ENCODE measurements at regions not wholly inside any gene's neighbourhood (a gene's known extent, or its start where the extent isn't known, plus 50 kb on each side); places are given as distances from the start of the nearest gene placed in this dataset.
"Not testable (repeated sequence)": the region's sequence is repeated elsewhere in the genome, so short reads cannot be mapped to it uniquely, and the experiment has no call there.

DNA sequence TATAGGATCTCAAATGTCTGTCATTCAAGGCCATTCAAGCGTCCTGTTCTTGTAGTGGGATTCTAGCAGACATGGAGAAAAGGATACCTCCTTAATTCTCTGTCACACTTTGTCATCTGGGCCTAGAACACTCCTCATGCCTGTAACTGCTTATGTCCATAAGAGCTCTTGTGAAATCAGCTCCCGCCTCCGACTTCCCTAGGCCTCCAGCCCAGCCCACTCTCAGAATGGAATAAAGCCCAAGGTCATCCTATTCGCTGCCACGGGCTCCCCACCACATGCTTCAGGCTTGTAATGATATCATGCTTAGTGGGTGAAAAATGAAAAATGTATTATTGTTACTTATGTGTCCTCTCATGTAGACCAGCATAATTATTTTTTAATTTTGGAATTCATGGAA lies 632.5 kb downstream of the ISL1 start:
- no peak for DNase-seq

DNA sequence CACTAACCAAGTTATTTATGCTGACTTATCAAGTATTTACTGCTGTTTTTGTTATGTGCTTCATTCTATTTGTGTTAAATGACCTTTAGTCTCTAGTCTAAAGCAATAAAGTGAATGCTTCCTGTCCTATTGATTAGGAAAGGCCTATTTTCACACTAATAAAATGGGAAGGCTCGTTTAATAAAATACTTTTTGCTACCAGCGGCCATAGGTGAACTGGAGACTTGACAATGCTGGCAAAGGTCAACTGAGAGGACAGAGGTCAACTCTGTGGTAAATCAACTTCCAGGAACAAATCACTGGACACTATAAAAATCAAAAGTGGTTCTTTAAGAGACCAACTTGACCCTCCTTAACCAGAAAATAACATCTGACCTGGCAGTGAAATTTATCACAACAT lies 634.3 kb downstream of the ISL1 start:
- no peak for DNase-seq

DNA sequence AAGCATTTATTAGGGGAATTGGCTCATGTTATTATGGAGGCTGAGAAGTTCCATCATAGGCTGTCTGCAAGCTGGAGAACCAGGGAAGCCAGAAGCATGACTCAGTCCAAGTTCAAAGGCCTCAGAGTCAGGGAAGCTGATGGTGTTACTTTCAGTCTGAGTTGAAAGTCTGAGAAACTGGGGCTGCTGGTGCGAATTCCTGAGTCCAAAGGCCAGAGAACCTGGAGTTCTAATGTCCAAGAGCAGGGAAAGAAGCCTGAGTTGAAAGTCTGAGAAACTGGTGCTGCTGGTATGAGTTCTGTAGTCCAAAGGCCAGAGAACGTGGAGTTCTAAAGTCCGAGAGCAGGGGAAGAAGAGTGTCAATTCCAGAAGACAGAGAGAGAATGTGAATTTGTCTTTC lies 641.1 kb downstream of the ISL1 start:
- DNase-seq, result no peak

DNA sequence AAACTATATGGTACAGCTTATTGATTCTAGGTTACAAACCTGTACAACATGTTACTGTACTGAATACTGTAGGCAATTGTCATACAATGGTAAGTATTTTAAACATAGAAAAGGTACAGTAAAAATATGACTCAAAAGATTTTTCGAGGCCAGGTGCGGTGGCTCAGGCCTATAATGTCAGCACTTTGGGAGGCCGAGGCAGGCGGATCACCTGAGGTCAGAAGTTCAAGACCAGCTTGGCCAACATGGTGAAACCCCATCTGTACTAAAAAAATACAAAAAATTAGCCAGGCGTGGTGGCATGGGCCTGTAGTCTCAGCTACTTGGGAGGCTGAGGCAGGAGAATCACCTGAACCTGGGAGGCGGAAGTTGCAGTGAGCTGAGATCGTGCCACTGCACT lies 646.6 kb downstream of the ISL1 start:
- not testable (repeated sequence) for DNase-seq

DNA sequence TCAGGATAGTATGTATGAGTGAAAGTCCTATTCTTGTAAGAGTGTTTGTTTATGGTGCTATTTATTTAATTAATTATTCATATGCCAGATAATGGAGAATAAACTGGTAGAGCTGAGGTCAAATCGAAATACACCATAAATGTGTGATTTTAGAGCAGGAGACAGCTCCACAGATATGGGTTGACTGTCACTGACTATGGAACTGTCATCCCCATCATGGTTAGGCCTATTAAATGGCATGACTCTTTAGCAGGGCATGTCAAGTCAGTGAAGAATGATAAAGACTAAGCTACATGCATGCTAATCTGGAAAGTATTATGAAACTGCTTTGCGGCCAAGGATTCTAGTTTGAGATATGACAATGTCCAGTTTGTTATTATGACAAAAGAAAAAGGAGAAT lies 658.6 kb downstream of the ISL1 start:
- no peak for DNase-seq

DNA sequence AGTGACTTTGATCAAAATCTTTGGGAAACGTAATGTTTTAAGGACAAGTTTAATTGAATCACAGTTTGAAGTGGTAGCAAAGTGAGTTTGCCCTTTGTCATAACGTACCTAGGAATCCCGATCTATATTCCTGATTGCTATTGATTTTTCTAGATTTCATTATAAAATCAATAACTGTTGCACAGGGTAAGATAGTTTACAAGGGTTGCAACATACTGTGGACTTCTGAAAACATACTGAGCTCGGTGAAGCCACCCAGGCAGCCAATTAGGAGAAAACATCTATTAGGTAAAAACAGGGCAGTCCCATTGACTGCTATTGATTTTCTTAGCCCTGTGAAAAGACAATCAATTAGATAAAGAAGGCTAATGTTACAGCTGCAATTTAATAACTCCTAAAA lies 659.9 kb downstream of the ISL1 start:
- no peak for DNase-seq

DNA sequence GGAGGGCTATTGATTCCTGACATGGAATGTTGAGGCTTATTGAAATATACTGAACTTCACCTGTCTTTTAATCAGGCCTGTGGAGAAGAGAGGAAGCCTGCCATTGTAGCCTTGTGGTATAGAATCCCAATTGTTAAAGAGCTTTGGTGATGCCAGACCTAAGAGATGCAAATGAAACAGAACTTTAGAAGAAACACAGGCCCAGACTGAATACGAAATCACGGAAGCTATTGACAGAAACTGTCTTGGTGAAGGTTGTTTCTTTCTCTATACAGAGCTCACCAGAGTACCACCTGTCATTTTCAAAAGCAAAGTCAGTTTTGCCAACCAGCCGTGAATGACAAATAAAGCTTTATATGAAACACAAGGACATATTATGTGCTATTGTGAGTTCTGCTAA lies 660.3 kb downstream of the ISL1 start:
- DNase-seq, result no peak

DNA sequence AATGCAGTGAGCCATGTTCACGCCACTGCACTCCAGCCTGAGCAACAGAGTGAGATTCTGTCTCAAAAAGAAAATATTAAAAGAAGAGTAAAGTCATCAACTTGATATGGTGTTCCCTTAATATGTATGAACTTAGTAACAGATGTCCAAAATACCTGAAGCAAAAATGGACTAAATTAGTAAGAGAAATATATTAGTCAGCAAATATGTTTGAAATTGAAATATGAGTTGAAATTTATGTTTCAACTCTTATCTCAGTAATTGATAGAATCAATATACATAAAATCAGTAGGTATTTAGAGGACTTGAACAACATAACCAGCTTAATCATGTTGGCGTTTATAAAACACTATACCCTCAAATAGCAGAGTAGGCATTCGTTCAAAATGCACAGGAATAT lies 668.5 kb downstream of the ISL1 start:
- no peak for DNase-seq

DNA sequence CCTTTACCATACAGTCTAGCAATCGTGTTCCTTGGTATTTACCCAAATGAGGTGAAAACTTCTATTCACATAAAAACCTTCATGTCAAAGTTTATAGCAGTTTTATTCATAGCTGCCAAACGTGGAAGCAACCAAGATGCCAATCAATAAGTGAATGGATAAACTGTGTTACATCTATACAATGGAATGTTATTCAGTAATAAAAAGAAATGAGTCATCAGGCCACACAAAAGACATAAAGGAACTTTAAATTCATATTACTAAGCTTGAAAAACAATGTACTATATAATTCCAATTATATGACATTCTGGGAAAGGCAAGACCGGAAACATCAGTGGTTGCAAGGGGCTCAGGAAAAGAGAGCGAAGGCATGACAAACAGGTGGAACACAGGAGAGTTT lies 679.9 kb downstream of the ISL1 start:
- no peak for DNase-seq

DNA sequence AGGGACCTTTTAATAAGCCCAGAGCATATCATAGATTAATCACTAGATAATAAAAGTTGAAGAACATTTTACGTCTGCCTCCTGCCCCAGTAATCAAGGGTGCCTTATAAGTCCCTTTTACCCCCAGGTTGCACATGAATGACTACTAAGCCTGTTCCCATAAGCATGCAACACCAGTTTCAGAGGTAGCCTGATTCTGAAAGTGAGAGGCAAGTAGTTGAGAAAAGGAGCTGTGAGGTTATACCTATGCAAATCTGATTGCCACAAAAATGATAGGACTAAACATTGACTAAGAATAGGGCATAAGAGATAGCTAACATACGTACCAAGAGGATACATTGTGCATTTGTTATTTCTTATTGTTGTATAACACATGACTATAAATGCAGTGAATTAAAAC lies 681.9 kb downstream of the ISL1 start:
- DNase-seq, result no peak

DNA sequence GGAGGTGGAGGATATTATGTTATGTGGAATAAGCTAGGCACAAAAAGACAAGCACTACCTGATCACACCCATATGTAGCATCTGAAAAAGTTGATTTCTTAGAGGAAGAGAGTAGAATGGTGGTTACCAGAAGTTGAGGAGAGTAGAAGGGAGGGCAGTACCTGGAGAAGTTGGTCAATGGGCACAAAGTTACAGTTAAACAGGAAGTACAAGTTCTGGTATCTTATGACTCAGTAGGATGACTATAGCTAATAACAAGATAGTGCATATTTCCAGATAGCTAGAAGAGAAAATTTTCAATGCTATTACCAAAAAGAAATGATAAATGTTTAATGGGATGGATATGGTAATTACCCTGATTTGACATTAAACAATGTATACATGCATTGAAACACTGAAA lies 686.7 kb downstream of the ISL1 start:
- no peak for DNase-seq

DNA sequence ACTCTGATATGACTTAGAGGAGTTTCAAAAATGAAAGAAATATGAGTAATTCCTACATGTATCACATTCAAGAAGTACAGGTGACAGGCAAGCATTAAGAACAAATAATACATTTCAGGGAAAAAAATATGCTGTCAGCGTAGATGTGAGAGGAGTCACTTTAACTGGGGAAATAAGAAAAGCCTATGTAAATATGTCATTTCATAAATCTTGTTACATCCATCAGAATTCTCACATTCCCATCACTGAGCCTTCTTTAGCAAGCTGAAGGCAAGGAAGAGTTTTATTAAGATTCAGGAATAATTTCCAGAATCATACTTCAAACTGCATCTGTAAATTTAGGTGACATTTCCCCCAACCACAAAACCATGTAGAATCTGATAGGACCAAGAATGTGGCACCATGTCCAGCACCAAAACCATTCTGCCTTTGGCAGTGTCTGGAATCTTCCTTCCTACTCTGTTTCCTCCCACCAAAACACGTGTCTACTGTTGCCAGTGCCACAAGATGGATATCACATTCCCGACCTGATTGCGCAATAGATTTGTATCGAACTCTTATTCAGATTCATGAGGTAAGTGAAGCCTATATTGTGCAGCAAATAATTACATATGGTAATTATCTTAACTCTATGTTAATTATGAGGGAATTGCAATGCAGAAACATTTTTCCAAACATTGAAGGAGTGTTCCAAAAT lies 690.9 kb downstream of the ISL1 start:
- DNase-seq, result no peak

DNA sequence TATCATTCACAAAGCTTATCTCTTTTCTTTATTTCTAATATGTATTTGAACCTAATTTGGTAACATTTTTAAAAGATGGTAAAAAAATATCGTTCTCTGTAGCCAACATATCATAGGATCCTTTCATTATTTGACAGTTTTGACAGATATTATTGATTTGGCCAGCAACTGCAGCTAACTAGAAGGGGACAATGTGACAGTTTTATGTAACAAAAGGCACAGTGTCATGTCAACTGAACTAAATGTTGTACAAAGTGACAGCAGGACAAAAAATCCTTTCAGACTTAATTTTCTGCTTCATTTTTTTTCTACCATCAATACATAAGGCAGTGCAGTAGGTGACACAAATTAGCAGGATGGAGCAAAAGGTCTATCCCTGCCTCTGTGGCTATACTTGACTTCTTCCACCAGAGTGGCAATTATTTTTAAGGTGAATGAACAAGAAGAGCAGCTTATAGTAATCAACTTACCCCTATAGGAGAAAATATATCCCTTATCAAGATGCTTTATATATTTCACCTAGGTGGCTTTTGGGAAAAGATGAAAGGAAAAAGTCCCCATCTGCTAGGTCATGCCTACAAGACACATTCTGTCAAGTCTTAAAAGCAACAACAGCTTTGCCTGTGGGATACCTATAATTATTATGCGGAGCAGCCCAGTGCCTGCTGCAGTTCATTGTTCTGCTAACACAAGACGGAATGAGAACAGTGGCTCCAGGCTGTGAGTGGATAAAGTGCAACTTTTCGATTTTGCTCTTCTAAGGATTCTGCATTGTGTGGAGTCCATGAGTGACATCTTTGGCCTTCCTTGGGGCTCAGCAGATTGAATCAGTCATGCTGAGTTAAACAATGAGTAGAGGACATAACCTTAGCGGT lies 694.9 kb downstream of the ISL1 start:
- DNase-seq, result no peak

DNA sequence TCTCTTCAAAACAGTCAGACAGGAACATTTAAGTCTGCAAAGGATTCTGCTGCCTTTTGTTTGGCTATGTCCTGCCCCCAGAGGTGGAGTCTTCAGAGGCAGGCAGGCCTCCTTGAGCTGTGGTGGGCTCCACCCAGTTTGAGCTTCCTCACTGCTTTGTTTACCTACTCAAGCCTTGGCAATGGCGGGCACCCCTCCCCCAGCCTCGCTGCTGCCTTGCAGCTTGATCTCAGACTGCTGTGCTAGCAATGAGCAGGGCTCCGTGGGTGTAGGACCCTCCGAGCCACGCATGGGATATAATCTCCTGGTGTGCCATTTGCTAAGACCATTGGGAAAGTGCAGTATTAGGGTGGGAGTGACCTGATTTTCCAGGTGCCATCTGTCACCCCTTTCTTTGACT lies 685.4 kb upstream of the ITGA1 start:
- DNase-seq, result not testable (repeated sequence)

DNA sequence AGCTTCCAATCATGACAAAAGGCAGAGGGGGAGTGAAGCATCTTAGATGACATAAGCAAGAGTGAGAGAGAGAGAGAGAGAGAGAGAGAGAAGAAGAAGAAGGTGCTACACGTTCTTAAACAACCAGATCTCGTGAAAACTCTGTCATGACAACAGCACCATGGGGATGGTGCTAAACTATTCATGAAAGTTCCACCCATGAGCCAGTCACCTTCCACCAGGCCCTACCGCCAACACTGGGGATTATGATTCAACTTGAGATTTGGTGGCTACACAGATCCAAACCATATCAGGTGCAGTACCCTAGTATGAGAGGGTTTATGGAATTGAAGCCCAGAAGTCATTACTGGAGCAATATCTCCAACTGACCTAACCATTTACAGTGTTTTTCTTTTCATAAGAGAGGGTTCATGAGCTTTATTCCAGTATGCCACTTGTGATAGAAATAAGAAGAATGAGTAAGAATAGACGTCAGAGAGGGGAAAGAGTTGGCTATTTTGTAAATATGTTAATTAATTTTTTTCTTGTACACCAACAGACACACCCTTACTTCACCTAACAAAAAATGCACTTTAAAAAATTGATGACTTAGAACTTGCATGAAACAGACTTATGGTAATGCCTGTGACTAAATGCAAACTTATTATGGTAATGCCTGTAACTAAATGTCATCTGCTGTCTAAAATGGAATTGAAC lies 680.4 kb upstream of the ITGA1 start:
- no peak for DNase-seq

DNA sequence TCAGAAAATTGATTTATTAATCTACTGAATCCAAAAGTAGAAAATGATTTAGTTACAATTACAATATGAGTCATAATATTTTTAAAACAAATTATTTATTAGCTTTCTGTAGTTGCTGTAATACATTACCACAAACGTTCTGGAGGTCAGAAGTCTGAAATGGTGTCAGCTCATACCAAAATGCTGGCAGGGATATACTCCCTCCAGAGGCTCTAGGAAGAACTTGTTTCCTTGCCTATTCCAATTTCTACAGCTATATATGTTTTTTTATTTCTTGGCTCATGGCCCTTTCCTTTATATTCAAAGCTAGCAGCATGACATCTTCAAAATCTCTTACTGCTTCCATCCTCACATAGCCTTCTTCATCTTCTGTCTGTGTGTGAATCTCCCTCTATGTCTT lies 667.9 kb upstream of the ITGA1 start:
- DNase-seq, result no peak

DNA sequence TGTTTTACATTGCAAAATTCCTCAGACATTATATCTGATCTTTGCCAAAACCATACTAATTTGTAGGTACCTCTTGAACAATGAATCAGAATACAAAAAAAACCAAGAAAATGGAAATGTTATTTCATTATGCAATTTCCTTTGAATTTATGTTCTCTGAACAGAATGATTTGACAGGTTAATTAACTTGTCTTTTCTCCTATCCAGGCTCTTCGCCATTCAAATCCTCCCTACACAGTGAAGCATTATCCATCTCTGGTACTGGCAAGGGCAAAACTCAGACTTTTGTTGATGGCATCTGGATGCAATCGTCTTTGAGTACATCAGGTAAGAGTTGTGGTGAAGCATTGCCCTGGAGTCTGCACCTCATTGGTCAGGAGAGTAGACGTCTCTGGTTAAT lies 655.7 kb upstream of the ITGA1 start:
- DNase-seq, result no peak

DNA sequence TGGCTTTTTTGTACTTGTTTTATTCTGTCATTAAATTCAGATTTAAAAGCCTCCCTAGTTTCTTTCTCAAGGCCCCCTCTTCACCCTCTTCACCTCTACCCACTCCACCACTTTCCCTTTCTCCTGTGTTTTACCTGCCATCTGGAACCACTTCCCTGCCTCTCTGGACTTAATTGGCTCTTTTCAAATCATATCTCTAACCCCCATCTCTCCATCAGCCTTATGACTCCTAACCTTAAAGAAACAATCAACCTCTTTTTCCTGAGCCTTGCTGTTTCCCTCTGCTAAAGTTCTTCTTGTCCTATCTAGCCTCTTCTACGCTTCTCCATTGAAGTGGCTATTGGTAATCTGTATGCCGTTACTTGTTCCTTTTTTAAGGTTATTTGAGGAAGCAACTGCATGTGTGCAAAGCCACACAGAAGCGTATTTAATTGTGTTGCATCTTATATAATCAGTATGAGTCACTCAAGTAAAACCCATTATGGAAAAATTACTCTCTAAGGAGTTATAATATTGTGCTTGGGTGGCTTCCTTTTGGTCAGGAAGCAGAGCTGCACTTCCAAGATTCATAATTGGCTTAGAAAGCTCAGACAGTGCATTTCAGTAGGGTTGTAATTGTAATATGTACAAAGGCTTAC lies 653.6 kb upstream of the ITGA1 start:
- DNase-seq, result no peak

DNA sequence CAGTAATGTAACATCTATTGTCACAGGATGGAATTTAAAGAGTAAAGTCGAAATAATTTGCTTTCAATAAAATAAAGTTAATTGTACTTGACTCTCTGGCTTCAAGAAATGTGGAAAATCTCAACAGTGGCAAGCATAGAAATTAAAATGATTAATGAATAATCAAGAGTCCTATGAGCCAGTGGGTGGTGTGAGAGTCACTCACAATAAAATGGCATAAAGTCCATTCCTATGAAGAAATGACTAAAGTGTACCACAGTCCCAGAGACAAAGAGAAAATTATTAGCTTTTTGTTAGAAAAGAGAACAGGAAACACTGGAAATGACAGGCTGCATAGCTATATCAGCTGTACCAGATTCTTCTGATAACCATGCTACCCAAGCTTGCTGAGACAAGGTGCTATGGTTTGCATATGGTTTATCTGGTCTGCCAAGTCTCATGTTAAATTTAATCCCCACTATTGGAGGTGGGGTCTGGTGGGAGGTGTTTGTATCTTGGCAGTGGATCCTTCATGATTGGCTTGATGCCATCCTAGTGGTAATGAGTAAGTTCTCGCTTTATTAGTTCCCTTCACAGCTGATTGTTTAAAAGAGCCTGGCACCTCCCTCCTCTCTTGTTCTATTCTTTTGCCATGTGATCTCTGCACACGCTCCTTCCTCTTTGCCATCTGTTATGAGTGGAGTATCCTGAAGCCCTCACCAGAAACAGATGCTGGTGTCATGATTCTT lies 647.7 kb upstream of the ITGA1 start:
- DNase-seq, result no peak

DNA sequence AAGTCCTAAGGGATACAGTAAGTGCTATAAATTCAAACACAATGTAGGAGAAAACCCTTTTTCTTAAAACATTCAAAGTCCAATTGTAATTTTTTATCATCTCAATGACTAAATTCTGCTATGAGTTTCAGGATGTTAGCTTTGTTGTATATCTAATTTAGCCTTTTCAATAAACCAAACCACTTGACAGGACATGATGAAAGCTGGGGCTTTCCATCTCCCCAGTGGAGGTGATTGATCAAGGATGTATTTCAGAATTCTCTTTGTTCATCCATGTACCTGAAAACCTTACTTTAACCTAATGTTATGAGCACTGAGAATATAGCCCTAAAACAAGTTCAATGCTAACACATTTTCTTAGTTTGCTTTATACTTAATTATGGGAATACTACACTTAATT lies 639.0 kb upstream of the ITGA1 start:
- no peak for DNase-seq

DNA sequence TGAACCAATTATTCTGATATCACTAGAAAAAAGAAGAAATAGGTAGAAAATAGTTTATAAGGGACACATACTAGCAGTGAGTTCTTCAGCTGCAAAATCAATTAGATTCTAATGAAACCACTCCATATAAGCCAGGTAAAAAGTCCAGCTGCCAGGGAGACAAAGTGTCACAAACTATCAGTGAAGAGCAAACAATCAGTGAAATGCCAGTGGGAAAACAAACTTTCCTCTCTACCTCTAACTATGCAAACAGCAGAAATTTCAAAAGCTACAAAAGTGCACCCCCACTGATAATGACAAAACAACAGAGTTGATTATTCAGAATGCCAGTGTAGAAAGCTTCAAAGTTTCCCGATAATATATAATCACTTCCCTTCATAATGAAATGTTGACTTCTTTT lies 637.2 kb upstream of the ITGA1 start:
- DNase-seq, result no peak

DNA sequence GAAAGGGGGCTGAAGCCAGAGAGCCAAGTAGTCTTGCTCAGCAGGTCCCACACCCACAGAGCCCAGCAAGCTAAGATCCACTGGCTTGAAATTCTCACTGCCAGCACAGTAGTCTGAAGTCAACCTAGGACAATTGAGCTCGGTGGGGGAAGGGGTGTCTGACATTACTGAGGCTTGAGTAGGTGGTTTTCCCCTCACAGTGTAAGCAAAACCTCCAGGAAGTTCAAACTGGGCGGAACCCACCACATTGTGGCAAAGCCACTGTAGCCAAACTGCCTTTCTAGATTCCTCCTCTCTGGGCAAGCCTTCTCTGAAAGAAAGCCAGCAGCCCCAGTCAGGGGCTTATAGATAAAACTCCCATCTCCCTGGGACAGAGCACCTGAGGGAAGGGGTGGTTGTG lies 630.9 kb upstream of the ITGA1 start:
- not testable (repeated sequence) for DNase-seq

Measured in renal pelvis (tissue), 1 donor.